GM19463 (cell line): ENCODE measurements at regions not wholly inside any gene's neighbourhood (a gene's known extent, or its start where the extent isn't known, plus 50 kb on each side); places are given as distances from the start of the nearest gene placed in this dataset.
"Not testable (repeated sequence)": the region's sequence is repeated elsewhere in the genome, so short reads cannot be mapped to it uniquely, and the experiment has no call there.

Experiments
- ATAC-seq: cut with Tn5 transposase; IDR thresholded peaks from one replicate; pipeline ENCODE4 v1.9.1; 2021; ENCODE audit warnings: mild to moderate bottlenecking, moderate library complexity; ENCODE audit not compliant: unreplicated experiment

GRCh38 chr7:155377071-155377837 is 79.6 kb downstream of the INSIG1 start:
- ATAC-seq: no peak

- no peak for ATAC-seq
These were observed 79.9 kb upstream of the EN2 start for GRCh38 chr7:155377838-155378579.

GRCh38 chr7:155378580-155378934 is 79.4 kb upstream of the EN2 start:
- no peak for ATAC-seq

DNA sequence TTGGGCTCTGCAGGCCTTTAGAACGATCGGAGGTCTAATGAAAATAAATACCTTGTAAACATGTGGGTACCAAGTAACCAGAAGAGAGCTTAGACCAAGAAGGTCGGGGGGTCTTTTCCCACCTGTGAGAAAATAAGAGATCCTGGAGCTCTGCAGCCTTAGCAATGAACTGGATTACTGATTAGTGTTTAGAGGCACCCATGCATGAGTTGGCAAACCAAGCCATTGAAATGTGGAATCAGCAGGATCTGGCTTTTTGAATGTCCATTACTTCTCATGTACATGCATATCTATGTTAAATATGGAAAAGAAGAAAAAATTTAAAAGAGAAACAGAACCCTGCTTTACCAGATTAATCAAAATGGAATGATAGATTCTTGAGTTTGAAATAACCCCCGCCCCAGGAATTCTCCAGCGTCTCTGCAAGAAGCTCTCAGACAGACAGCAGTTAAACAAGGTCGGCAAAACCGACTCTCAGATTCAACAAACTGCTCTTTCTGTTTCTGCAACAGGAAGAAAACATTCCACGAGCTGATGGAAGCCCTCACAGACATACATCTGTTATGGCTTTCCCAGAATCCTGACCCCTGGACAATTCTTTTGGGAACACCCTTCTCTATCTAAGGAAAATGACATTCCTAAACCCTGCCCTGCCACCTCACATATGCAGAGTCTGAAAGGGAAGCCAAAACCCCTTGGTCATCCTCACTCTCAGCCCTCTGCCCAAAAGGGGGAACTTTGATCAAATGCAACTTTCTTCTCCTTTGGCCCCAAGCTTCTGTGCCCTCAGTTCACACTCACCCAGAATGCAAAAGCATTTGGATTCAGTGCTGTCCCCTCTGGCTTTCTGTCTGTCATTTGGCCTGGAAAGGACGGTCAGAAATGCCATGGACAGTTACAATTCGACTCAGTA is 78.7 kb upstream of the EN2 start:
- ATAC-seq: no peak

DNA sequence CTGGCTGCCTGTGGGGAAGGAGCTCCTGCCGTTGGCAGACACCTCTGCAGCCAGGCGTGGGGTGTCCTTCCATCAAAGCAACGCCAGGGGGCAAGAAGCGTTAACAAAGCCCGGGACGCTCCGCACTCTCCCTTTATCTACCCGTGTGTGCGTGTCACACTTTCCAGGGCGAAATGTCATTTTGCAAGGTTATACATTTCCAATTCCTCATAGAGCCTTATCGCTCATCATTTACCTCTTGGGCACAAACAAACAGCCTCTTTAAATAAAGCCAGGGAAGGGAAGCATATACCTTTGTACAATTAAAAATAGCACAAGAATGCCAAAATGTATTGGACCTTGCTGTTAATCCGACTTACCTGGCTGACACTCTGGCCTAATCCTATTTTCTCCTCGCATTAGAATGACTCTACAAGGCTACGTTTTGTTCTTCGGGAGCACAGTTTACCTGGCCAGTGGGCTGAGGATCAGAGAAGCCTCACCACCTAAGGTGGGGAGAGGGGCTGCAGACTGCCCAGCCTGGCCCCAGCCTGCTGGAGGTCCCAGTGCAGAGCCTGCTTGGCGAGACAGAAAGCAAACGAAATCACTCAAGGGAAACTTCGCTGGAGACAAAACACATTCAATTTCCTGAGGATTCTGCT is 77.6 kb upstream of the EN2 start:
- ATAC-seq: peak; percentile 90

DNA sequence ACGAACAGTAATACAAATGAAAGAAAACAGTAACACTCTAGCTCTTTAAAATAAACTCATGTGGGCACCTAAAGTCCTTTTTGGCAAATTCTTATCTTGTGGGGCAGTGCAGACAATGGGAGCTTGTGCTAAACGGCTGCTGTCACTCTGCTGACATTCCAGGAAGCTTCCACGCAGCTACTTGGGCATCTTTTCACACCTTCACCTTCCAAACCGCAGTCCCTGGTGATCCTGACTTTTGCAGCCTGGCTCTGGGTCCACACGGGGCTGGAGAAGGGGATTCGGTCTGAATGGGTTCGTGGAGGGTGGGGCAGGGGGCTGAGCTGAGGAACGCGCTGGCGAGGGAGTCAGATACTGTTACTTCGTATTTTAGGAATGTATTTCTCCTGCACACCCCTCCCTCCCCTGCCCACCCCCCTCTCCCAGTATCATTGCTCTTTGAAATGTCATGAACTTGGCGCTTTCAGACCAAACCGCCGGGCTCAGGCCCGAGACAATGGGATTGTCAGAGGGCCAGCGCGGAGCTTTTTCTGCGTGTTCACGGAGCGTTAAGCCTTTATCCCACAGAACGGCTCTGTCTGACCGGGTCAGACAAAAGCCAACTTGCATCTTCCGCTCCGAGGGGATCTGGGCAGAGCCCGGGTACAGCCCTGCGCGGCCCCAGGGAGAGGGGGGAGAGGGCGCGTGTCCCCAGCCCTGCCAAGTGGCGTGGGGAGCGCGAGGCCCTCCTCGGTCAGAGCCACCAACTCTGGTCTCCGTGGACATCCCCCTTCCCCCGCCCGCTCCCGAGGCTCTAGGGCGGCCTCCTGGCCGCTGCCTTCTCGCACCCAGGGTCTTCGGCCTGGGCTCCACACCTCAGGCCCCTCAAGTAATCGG is 76.7 kb upstream of the EN2 start:
- no peak for ATAC-seq

DNA sequence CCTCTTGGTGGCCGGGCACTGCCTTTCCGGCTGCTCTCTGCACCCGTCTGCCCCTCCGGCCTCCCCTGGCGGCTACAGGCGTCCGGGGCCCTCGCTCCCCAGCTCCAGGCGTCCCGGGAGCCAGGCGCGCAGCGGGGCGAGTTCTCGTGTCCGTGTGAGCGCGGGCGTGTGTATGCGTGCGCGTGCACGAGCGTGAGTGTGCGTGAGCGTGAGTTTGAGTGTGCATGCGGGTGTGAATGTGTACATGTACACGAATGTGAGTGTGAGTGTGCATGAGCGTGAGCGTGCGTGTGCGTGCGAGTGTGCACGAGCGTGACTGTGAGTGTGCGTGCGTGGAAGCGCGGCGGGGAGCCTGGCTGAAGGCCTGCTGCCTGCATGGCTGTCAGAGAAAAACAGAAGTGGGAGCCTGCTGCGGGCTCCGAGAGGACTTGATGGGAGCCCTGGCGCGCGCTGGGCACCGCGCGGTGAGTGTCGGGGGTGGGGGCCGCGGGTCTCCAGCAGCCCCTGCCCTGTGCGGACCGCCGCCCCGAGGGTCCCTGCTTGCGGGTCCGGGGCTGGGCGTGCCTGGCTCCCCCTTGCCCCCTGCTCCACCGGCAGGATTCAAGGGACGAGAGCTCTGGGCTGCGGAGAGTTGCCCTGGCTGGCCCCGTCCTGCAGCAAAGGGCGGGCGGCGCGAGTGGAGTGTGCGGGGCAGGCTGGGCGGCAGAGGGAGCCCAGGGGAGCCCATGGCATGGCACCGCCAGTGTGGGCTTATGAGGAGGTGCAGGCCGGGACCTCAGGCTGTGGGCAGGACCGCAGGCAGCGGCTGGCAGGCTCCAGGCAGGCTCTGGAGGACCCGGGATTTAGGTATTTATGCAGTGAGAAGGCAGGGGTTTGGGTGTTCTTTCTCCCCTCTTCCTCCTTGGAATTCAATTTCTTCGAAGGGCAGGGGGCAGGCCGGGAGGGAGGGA is 75.8 kb upstream of the EN2 start:
- ATAC-seq: no peak

GRCh38 chr7:155382802-155383171 is 75.1 kb upstream of the EN2 start:
- ATAC-seq: no peak

- no peak for ATAC-seq
These were observed 74.0 kb upstream of the EN2 start for GRCh38 chr7:155383756-155384491.

GRCh38 chr7:155384751-155385150 is 73.2 kb upstream of the EN2 start:
- no peak for ATAC-seq

GRCh38 chr7:155385182-155385581 is 72.7 kb upstream of the EN2 start:
- not testable (repeated sequence) for ATAC-seq

GRCh38 chr7:155386608-155387007 is 71.3 kb upstream of the EN2 start:
- ATAC-seq: no peak

GRCh38 chr7:155387066-155387620 is 70.8 kb upstream of the EN2 start:
- ATAC-seq: no peak

DNA sequence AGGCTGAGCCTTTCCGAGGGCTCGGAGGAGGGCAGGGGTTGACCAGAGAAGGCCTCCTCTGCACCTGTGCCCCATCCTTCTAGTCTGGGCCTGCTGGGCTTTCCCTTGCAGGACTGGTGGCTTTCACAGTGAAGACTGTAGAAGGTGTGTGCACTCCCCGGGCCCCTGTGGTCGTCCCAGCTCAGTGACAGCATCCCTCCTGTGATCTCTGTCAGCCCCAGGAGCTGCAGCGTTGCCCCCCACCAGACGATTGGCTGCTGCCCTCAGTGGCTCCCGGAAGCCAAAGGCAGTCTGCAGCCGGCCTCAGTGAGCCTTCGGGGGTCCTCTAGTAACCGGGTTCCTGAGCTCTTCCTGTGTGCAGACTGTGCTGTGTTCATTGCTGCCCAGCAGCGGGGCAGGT is 69.4 kb upstream of the EN2 start:
- ATAC-seq: no peak

- ATAC-seq: no peak
These were observed 66.5 kb upstream of the EN2 start for GRCh38 chr7:155391414-155391813.

DNA sequence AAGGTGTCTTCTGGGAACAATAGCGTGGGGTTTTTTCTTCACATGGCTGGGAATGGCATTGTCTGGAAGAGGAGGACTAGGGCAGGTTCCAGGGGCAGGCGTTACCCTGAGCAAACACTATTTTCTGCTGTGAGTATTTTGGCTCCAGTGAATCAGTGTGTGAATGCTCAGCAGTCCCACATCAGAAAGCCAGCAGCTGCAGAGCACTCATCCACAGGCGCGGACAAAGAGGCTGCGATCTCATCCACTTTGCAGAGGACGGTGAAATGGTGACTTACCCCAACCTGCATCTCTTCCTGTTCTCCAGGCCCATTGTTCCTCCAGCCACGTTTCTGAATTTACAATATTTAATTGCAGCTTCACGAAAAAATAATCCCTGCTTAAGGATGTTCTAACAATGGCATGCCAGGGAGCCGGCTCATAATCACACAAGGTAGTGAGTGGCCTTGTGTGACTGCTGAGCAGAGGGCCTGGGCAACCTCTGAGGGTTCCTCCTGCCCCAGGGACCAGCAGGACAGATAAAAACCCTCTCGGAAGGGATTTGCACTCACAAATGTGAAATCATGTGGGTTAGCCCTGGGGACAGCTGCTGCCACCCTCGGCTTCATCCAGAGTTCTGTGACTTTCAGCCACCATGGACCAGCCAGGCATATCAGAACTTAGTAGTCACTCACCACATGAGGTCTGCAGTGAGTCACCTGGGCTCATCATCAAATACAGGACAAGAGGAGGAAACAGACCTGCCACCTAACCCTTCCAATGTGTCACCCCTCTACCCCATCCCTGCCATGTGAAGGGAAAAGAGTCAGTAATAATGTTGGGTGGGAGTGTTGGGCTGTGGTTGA is 65.0 kb upstream of the EN2 start:
- ATAC-seq: no peak

GRCh38 chr7:155394413-155394812 is 63.5 kb upstream of the EN2 start:
- no peak for ATAC-seq
